ENCODE measurements at regions not wholly inside any gene's neighbourhood (a gene's known extent, or its start where the extent isn't known, plus 50 kb on each side); places are given as distances from the start of the nearest gene placed in this dataset.

DNA sequence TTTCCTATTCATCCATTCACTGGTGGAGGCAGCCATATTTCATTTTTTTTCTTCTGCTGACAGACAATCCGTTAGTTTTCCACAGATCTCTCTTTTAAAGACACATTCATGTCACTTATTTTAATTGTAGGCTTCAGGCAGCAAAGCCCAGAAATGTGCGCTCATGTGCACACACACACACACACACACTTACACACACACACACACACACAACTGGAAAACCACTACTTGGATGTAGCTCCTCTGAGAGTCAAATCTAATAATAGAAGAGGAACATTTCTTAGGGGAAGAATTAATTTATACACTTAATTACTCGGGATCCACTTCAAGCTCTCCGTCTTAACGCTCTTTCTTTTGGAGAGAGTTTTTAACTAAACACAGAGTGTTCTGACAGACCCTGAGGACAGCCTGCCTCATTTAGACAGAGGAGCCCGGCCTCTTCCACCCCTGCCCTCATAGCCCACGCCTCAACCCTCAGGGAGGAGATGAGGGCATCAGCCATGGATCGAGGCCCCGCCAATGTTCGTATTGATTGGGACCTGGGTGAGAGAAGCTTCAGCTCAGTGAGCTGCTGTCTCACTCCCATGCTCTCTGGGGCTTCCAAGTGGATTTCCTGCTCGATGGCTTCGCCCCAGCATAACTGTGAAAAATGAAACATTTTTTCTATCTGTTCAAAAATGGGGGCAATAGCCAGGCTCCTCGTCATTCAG lies 261.4 kb upstream of the SKOR2 start:
- Histone ChIP-seq H3K9ac (ENCODE audit: insufficient read depth, low read depth, low read length) (no peak overlapping the region), H3K36me3 (replicated peaks in 1 of 2; ENCODE audit: control insufficient read depth in 1 of 2, insufficient read depth in 2 of 2, low read length in 2 of 2) (no peaks in the 10 kb centered on the region), H3K4me1 (ENCODE audit: insufficient read depth, low read length) (no peaks in the 10 kb centered on the region), H3K4me2 (ENCODE audit: low read depth, low read length) (no peak overlapping the region), H3K4me3 (replicated peaks in 1 of 3; ENCODE audit: insufficient read depth in 1 of 3, low read depth in 2 of 3, low read length in 3 of 3) (no peak overlapping the region), H3K79me2 (ENCODE audit: insufficient read depth, low read length) (no peaks in the 10 kb centered on the region), H3K27me3 (ENCODE audit: control insufficient read depth in 1 of 2, insufficient read depth in 2 of 2, low read length in 2 of 2) (no peaks in the 10 kb centered on the region; a peak in 1 of 5 replicates), H3K9me3 (ENCODE audit: low read length) (no peaks in the 10 kb centered on the region), H3K27ac (ENCODE audit: extremely low read length, insufficient read depth, low read length) (no peak overlapping the region), H2AFZ (ENCODE audit: low read length) (no peak overlapping the region), H4K20me1 (ENCODE audit: insufficient read depth, low read length) (no peaks in the 10 kb centered on the region)
- BruUV-seq (replicated peaks): no TSS peak
- no peak for TF ChIP-seq NFYC (CRISPR knock-in tag; IDR thresholded peaks at IDR 0.05)
- no peak for TF ChIP-seq XRCC5 (optimal IDR thresholded peaks at IDR 0.05; ENCODE audit: low read length)
- TF ChIP-seq HNF4A (CRISPR knock-in tag; IDR thresholded peaks at IDR 0.05): no peak
- TF ChIP-seq BORCS8-MEF2B (CRISPR knock-in tag; IDR thresholded peaks at IDR 0.05): no peak
- no peak for TF ChIP-seq DNMT1 (CRISPR knock-in tag; IDR thresholded peaks at IDR 0.05)
- TF ChIP-seq ZNF138 (CRISPR knock-in tag; IDR thresholded peaks at IDR 0.05; ENCODE audit: low read depth): no peak
- TF ChIP-seq, protein P1, sequence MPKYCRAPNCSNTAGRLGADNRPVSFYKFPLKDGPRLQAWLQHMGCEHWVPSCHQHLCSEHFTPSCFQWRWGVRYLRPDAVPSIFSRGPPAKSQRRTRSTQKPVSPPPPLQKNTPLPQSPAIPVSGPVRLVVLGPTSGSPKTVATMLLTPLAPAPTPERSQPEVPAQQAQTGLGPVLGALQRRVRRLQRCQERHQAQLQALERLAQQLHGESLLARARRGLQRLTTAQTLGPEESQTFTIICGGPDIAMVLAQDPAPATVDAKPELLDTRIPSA (CRISPR knock-in tag; IDR thresholded peaks at IDR 0.05; ENCODE audit: borderline replicate concordance): no peak
- TF ChIP-seq RORA (CRISPR knock-in tag; IDR thresholded peaks at IDR 0.05): no peak
- TF ChIP-seq NFYB (CRISPR knock-in tag; IDR thresholded peaks at IDR 0.05): no peak
- intact Hi-C loops (cut with micrococcal nuclease; ENCODE audit: unreplicated experiment): no loop called here
- in situ Hi-C loops (cut with HindIII; ENCODE audit: extremely low pct_ligation_motif_present, low pct_unique_long_range_greater_than_20kb): no loop called here
- ChIA-PET POLR2A (no interaction called here), CTCF (ENCODE audit: low intra/inter-chr PET ratio, low total read pairs) (no interaction called here)
- ATAC-seq: no peak
- 25% methylated on average over 13 of the region's 13 CpGs for WGBS (ENCODE audit: low lambda C conversion rate)
- DNase-seq (ENCODE audit: low spot score): no peak
- FAIRE-seq: no peak

DNA sequence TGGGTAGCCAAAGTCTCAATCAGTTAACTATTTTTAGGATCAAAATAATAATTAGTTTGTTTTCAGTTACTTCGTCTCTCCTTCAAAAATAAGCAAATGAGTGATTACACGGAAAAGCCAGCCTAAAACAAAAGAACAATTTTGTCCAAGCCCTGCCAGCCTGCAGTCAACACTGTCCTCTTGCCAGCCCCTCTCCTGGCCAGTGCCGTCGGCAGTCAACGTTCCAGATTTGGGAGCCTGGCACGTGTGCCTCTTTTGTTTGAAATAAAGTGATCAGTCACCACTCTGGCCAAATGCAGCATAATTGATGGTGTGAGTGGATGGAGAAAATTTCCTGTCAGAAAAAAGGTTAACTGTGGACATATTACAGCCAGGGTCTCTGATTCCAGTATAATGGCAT lies 260.6 kb upstream of the SKOR2 start:
- BruUV-seq (replicated peaks): no TSS peak
- ATAC-seq: no peak
- no peak for FAIRE-seq

More for the DNA sequence above, 260.6 kb upstream of the SKOR2 start:
- Histone ChIP-seq H3K4me3 (replicated peaks in 1 of 3; ENCODE audit: insufficient read depth in 1 of 3, low read depth in 2 of 3, low read length in 3 of 3) (no peak overlapping the region), H3K27me3 (ENCODE audit: control insufficient read depth in 1 of 2, insufficient read depth in 2 of 2, low read length in 2 of 2) (no peaks in the 10 kb centered on the region), H3K27ac (ENCODE audit: extremely low read length, insufficient read depth, low read length) (no peak overlapping the region), H2AFZ (ENCODE audit: low read length) (no peak overlapping the region), H3K4me2 (ENCODE audit: low read depth, low read length) (no peak overlapping the region), H4K20me1 (ENCODE audit: insufficient read depth, low read length) (no peaks in the 10 kb centered on the region), H3K4me1 (ENCODE audit: insufficient read depth, low read length) (no peaks in the 10 kb centered on the region), H3K9ac (ENCODE audit: insufficient read depth, low read depth, low read length) (no peak overlapping the region), H3K79me2 (ENCODE audit: insufficient read depth, low read length) (no peaks in the 10 kb centered on the region), H3K36me3 (replicated peaks in 1 of 2; ENCODE audit: control insufficient read depth in 1 of 2, insufficient read depth in 2 of 2, low read length in 2 of 2) (no peaks in the 10 kb centered on the region), H3K9me3 (ENCODE audit: low read length) (no peaks in the 10 kb centered on the region)
- in situ Hi-C loops (cut with HindIII; ENCODE audit: extremely low pct_ligation_motif_present, low pct_unique_long_range_greater_than_20kb): no loop called here
- DNase-seq (ENCODE audit: low spot score): no peak
- intact Hi-C loops (cut with micrococcal nuclease; ENCODE audit: unreplicated experiment): no loop called here
- CTCF ChIA-PET (ENCODE audit: low intra/inter-chr PET ratio, low total read pairs): no interaction called here
- TF ChIP-seq RBM39 (IDR thresholded peaks at IDR 0.05; ENCODE audit: low read depth, low read length, poor library complexity, severe bottlenecking) (no peak), U2AF2 (IDR thresholded peaks at IDR 0.05; ENCODE audit: low read depth, low read length) (no peak), KDM2A (CRISPR knock-in tag; IDR thresholded peaks at IDR 0.05; ENCODE audit: borderline replicate concordance, low read depth) (no peak), SRSF4 (IDR thresholded peaks at IDR 0.05; ENCODE audit: low read depth, low read length, poor library complexity, severe bottlenecking) (no peak), ATRX (CRISPR knock-in tag; IDR thresholded peaks at IDR 0.05; ENCODE audit: borderline replicate concordance) (no peak), PHF5A (CRISPR knock-in tag; IDR thresholded peaks at IDR 0.05; ENCODE audit: low read depth, unreplicated experiment) (no peak), PCBP1 (IDR thresholded peaks at IDR 0.05; ENCODE audit: borderline replicate concordance, low read depth, low read length) (no peak), IRF2 (CRISPR knock-in tag; IDR thresholded peaks at IDR 0.05) (no peak)
- 28% methylated on average over 6 of the region's 6 CpGs for WGBS (ENCODE audit: low lambda C conversion rate)
- POLR2A ChIA-PET: no interaction called here
